GM18909 (cell line): ENCODE measurements at regions not wholly inside any gene's neighbourhood (a gene's known extent, or its start where the extent isn't known, plus 50 kb on each side); places are given as distances from the start of the nearest gene placed in this dataset.

ENCODE experiments used
- ATAC-seq: cut with Tn5 transposase; IDR thresholded peaks from one replicate; pipeline ENCODE4 v1.9.1; 2021; ENCODE audit warnings: mild to moderate bottlenecking; ENCODE audit not compliant: unreplicated experiment, poor library complexity

DNA sequence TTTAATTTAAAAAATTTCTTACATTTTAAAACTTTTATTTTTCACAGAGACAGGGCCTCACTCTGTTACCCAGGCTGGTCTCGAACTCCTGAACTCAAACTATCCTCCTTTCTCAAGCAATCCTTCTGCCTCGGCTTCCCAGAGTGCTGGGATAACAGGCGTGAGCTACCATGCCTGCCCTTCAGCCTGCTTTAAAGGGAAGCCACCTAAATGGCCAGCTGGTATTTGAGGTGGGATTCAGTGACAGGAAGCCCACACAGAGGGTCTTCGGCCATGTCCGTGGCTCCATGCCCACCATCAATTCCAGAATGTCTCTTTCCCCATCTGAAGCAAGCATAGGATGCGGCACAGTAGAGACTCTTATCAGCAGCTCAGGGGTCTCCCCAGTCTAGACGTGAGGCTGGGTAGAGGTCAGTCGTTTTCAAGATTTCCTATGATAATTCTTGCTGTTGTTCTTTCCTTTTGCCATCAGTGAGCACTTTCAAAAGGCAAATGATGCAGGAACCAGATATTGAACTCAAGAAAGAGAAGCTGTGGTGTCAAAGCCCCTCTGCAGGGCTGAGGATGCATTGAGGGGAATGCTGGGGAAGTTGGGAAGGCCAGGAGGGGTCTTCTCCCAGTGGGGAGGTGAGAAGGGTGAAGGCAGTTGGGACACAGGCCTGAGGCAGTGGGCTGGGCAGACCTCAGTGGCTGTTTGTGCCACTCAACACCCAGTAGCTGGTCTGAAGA lies 291.5 kb upstream of the IGFBP3 start:
- ATAC-seq: no peak

- ATAC-seq: no peak
These were observed 289.4 kb upstream of the IGFBP3 start for GRCh38 chr7:46210467-46210866.

DNA sequence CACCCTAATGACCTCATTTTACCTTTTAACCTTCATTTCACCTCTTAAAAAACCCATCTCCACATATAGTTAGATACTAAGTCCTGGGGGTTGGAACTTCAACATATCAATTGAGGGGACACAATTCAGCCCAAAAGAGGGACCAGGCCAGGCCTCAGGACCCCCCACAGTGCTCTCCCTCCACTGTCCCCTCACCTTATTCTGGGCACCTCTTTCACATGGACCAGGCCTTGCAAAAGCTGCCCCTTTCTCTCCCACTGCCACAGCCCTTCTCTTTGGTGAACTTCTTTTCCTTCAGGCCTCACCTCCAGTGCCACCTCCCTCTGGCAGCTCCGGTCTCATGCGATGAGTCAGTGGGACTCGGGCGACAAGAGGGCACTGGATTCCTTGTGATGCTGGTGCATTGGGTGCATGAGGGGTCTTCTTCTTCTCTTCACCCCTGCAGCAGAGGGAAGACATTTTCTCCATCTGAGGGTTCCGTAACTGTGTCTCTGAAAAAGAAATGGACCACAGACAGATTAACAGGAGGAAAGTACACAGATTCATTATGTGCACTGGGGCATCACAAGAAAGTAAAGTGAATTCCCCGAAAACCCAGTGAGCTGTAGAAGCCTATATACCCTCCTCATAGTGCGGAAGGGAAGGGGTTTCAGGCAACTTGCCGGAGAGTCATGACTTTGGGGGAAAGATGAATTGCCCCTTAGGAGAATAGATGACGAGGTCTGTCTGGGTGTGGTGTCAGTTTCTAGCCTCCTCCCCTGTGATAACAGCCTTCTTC lies 288.7 kb upstream of the IGFBP3 start:
- no peak for ATAC-seq

DNA sequence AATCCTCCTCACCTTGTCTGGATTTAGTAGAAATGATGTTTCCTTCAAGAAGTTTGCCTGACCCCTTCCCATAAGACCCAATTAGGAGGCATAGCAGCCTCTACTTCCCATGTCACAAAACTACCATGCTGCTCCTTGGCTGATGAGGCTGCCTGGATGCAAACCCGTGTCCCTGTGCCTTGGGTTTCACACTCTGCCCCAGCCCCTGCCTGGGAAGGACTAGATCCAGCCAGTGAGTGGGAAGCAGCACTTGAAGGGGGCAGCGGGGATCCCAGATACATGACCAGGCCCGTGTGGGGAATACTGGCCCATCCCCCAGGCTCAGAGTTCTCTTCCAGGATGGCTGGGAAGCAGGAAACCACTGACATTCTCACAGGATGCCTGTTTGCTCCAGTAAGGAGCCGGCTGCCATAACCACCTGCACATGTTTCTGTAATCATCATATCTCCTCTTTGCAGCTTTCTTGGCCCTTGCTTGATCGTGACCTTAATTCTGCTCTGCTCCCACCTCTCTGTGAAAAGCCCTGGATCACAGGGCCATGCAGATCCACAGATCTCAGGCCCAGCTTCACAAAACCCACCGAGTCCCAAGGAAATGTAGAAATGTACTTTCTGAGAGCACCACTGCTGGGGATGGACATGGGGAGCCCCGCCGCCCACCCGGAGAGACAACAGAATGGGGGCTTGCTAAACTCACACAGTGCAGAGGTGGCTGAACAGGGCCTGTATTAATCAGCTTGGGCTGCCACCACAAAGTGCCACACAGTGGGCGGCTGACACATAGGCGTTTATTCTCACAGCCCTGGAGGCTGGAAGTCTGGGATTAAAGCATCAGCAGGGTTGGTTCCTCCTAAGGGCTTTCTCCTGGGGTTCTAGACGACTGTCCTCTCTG lies 287.8 kb upstream of the IGFBP3 start:
- no peak for ATAC-seq

DNA sequence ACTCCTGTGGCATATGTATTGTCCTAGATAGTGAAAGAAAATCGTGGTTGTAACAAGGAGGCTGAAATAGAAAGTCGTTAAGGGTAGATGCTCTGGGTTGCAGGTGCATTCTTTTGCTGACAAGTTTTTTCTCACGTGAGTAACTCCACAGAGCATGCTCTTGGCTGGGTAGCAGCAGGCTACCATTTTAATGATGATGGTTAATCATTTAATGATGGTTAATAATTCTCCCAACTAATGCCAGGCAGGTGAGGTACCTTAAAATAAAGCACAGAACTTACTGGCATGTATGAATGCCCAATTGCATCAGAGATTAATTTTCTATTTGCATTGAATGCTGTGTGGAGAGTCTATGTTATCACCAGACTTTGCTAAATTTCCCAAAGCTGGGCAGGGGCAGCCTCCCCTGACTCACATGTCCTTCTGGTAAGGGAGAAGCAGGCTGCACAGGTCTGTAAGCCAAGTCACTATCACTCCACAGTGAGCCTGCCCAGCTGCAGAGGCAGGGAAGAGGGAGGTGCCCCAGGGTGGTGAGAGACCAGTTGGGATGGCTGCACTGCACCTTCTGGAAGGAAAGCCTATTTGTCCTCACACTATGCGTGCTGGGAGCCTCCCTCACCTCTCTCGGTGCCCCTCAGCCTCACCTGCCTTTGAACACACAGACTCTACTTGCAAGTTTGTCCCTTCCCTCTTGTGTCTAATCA lies 287.0 kb upstream of the IGFBP3 start:
- ATAC-seq: peak; percentile 41

DNA sequence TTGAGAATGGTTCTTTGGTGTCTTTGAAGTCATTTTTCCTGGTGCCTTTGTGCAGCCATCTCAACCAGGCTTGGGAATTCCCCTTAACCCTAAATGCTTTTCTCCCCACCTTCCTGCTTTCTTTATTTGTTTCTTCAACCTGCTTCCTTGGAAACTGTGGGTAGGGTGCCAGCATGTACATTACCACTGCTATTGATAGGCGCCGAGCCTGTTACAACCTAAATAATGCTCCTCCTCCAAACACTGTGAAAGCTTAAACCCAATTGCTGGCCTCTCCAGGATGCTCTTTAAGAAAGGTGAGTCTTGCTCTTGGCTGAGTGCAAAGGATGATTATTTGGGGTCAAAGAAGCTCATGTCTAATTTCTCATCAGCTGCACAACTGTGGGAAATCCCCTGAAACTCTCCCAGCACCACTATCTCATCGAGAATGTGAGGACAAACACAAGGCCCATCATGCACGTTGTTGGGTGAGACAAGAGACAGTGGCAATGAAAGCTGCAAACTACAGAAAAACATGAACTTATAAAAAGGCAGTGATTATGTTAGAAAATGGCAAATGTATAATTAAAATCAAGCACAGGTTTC lies 285.5 kb upstream of the IGFBP3 start:
- no peak for ATAC-seq

GRCh38 chr7:46205478-46205877 lies 284.4 kb upstream of the IGFBP3 start:
- no peak for ATAC-seq

- no peak for ATAC-seq
These were observed 282.9 kb upstream of the IGFBP3 start for GRCh38 chr7:46203926-46204325.

- ATAC-seq: no peak
These were observed 281.3 kb upstream of the IGFBP3 start for GRCh38 chr7:46202379-46202778.

GRCh38 chr7:46201961-46202360 lies 280.9 kb upstream of the IGFBP3 start:
- ATAC-seq: no peak

DNA sequence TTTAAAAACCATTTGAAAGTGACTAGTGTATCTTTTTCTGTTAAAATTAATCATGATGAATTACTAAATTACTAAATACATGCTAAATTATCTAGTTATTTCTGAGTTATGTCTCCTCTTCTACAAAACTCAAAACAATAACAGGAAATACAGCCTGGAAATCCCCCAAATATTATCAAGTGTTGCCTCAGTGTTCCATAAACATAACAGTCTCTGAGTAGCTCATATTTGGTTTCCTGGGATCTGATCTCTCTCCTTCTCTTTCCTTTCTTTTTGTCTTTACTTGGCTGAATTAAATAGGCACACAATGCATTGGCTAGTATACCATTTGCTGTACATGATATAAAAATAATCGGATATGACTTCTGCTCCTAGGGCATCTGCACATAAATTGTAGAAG lies 277.6 kb upstream of the IGFBP3 start:
- ATAC-seq: no peak

GRCh38 chr7:46197785-46198540 lies 276.9 kb upstream of the IGFBP3 start:
- no peak for ATAC-seq

- no peak for ATAC-seq
These were observed 274.9 kb upstream of the IGFBP3 start for GRCh38 chr7:46195934-46196333.

GRCh38 chr7:46192271-46192670 lies 271.2 kb upstream of the IGFBP3 start:
- ATAC-seq: no peak

- ATAC-seq: no peak
These were observed 270.7 kb upstream of the IGFBP3 start for GRCh38 chr7:46191776-46192175.

GRCh38 chr7:46191296-46191695 lies 270.2 kb upstream of the IGFBP3 start:
- no peak for ATAC-seq

GRCh38 chr7:46189255-46189790 lies 268.3 kb upstream of the IGFBP3 start:
- no peak for ATAC-seq

DNA sequence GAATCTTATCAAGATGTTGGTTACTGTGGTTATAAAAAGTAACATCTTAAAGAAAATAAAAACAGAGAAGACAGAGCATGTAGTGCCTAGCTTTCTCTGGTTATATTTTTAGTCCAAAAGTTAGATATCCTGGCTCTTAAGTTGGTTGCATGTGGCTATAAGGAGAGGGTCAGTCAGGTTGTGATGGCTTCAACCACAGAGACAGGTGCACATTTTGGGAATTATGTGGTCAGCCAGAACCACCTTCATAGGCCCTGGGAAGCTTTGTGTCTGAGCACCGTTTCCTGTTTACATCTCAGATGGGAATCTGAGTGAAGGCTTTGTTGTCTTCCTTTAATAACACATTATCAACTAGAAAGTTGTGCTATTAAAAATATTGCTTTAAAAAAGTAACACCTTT lies 265.1 kb upstream of the IGFBP3 start:
- no peak for ATAC-seq

- no peak for ATAC-seq
These were observed 258.1 kb upstream of the IGFBP3 start for GRCh38 chr7:46179061-46179610.
